Femur (tissue), 1 donor: ENCODE measurements at regions not wholly inside any gene's neighbourhood (a gene's known extent, or its start where the extent isn't known, plus 50 kb on each side); places are given as distances from the start of the nearest gene placed in this dataset.

Source experiments
- DNase-seq: peaks from one replicate; pipeline ENCODE4 v3.0.0-alpha.2; 2017

DNA sequence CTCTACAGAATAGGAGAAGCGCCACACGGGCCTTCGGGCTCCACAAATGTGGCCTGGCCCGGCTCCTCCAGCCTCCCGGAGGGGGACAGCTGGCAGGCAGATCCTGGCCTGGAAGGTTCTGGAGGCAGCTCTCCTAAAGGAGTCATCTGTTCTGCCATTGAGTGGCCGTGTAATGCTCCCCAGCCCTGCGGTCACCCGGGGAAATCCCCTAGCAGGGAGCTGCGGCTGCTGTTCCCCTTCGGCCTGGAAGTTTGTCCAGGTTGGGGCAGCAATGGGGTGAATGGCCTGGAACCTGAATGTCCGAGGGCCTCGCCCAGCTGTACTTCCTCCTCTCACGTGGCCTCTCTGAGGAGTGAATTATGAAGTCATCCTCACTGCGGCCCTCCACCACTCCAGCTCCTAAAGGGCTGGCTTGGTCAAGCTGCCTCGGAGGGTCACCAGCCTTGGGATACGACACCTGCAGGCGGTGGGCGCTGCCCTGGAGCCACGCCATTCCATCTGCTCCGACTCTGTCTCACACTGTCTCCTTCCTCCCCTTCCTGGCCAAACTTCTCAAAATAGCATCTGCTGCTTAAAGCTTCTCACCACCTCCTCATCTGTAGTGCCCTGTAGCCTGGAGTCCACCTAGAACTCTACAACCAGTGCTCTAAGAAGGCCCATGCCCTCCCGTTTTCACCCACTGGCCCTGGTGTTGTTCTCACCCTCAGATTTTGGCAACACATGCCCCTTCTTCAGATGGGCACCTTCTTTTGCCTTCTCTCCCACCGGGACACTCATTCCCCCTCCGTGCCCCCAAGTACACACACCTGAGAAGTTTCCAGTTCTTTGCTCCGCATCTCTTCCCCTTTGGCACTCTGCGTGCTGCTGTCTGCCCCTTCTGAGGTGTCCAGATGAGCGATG, 54.4 kb upstream of the TMPRSS2 start:
- DNase-seq: no peak

DNA sequence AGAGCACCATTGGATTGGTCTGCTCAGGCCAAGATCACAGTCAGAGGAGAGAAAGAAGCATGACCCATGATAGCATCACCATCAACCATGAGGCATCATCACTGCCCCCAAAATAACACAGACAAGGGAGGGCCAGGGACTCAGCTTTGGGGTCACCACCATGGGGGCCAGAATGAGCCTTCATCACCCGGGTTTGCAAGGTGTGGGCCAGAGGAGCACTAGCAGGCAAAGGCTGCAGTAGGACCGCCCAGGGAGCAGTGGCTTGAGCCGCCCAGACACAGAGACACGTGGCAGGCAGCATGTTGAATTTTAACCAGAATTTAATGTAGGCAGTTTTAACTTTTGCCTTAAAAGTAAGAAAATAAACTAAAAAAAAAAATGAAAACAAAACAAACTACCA, 53.7 kb upstream of the TMPRSS2 start:
- no peak for DNase-seq

DNA sequence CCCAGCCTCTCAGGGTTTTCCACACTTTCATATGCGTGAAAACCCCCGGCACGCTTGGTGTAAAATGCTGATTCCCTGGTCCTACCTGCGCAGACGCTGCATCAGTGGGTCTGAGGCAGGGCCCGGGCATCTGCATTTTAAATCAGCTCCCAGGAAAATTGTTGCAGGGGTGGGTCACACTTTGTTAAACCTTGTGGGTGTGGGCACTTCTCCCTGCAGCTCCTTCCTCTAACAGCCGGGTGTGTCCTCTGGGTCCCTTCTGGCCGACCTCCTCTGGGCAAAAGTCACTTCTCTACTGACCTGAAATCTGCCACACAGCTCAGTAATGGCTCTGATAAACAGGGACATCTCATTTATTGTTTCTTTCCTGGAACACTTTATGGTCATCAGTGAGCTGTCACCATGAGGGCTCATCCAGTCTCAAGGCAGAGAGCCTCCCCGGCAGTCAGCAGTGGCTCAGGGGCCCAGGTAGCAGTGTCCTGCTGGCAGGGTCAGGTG, 52.8 kb upstream of the TMPRSS2 start:
- DNase-seq: no peak

DNA sequence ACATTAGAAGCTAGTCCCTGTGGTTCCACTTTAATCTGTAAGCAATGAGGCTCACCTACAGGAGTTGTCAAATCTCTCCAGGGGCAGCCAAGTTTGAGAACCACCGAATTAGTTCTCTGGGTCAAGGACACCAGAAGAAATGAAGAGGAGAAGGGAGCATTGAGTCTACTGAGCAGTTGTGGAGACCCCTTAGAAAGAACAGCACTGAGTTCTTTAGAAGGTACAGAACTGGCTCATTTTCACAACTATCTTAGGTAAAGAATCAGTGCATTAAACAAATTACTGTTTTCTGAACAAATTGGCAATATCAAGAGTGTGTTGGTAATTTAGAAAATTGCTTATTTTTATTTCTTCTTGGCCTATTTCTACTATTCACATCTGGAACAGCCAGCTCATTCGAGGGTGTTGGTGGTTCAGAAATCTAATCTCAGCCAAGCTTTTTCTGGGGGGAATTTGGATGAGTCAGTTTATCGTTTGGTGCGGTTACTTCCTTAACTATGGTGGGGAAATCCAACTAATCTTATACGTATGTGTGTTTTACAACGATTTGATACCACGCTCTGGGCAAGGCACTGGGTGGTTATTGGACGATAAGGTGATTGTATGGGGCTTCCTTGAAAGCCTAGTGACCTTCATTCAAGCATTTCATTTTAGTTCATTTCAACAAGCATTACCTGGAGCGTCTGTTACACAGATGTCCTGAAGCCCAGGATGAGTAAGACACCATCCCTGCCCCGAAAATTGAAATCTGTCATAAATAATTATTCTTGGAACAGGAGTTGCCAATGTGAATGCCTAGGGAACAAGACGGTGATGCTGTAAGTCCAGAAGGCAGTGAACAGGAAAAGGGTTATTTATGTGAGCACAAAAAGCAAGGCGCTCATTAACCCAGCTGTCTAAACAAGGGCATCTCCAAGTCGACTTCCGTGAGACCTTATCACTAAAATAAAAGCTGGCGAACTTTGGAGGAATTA, 52.0 kb upstream of the TMPRSS2 start:
- DNase-seq: no peak

DNA sequence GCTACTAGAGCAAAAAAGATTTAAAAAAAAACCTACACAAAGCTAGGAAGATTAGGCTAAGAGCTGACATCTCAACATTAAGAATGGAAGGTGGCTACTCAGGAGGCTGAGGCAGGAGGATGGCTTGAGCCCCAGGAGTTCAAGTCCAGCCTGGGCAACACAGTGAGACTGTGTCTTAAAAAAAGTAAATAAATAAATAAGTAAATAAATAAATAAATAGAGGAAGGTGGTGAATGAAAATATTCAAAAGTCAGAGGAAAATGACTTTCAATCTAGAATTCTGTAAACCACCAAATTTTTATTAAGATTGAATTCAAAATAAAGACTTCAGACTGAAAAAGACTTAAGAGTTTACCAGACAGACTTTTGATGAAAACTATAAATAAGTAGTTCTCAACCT, 50.9 kb upstream of the TMPRSS2 start:
- DNase-seq: no peak

DNA sequence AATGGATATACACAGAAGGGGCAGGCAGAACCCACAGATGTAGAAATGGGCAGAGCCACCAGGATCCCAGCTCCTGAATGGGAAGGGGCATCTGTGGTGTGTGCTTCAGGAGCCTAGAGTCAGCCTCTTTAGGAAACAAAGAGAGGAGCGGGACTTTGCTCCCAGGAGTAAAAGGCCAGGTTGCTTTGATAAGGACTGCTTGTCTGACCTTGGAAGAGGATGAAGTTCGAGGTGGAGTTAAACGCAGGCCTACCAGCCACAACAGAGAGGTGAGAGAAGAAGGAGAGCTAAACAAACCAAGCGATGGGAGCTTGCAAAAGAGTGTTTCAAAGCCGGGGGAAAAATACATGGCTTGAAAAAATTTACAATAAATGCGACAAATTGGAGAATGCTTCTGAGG, 49.9 kb upstream of the TMPRSS2 start:
- no peak for DNase-seq
